ENCODE measurements at regions not wholly inside any gene's neighbourhood (a gene's known extent, or its start where the extent isn't known, plus 50 kb on each side); places are given as distances from the start of the nearest gene placed in this dataset.
"Not testable (repeated sequence)": the region's sequence is repeated elsewhere in the genome, so short reads cannot be mapped to it uniquely, and the experiment has no call there.

GRCh38 chr2:183465048-183465447 lies 340.8 kb downstream of the NUP35 start:
- no peak for DNase-seq

- no peak for DNase-seq
These were observed 350.9 kb downstream of the NUP35 start for GRCh38 chr2:183474912-183475695.

- no peak for DNase-seq
These were observed 352.2 kb downstream of the NUP35 start for GRCh38 chr2:183476490-183476889.

DNA sequence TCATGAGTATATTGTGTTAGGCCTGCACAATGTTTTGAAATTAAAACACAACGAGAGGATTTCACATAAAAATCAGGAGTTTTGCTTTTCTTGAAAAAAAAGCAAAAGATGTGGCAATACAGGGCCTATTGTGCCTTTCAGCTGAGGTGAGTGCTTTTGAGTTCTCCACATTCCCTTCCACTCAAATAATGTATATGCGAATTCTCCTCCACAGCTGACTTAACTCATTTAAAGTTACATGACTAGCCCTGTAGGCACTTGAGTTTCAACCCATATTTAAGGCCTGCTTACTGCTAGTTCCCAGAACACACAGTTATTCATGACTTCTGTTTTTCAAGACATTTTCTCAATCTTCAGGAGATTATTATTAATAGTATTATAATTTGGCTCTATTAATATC lies 353.1 kb downstream of the NUP35 start:
- no peak for DNase-seq

GRCh38 chr2:183478941-183479595 lies 354.8 kb downstream of the NUP35 start:
- not testable (repeated sequence) for DNase-seq

- DNase-seq: no peak
These were observed 363.1 kb downstream of the NUP35 start for GRCh38 chr2:183487326-183487725.

- no peak for DNase-seq
These were observed 364.2 kb downstream of the NUP35 start for GRCh38 chr2:183488421-183488820.

DNA sequence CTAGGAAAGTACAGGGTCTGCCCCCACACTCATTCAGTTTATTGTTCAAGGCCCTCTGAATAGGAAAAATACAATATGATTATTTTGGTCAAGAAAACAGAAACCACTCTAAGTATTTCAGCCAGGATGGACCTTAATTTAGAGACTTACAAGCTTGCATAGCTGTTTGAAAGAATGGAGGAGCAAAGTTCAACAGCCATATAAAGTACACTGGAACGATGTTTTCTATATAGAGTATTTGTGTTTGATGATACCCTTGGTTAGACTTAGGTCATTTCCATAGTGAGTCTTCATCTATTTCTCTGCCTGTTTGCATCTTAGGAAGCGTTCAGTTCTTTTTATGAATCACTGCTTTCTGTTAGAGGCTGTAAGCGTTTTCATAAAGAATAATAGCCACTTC lies 366.2 kb downstream of the NUP35 start:
- DNase-seq: no peak

DNA sequence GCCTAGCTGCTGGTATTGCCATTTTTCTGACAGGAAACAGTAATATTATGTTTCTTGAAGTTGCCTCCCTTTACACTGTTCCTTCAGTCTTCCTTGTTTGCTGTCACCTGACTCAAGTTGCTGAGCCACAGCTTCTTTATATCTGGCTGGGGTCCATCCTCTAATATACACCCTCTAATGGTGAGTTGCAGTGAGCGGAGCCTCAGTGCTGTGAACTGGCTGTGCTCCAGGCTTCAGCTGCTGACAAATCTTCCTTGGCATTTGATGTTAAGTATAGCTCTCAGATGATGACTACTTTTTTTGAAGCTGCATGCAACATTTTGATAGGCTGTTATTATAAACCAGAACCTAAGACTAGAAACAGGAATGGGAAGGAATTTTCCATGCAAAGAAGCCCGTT lies 366.7 kb downstream of the NUP35 start:
- no peak for DNase-seq

DNA sequence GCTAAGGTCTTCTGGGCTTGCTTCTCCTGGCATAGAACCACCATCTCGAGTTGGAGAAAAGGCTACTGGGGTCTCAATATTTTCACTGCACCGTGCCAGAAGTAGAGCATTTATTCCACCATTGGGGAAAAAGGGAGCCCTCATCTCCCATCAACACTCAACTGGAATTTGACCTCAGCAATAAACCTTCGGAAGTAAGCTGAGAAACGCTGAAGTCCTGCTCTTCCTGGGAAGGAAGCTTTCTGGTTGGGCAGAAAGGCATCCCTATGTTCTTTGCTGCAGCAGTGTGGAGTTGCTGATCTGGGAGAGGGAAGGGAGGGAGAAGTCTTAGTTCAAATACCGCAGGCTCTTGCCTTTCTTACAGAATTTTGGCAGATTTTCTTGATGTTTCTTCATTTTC lies 368.8 kb downstream of the NUP35 start:
- DNase-seq: no peak

GRCh38 chr2:183495079-183495478 lies 370.8 kb downstream of the NUP35 start:
- DNase-seq: no peak

GRCh38 chr2:183495589-183496267 lies 371.5 kb downstream of the NUP35 start:
- DNase-seq: no peak

DNA sequence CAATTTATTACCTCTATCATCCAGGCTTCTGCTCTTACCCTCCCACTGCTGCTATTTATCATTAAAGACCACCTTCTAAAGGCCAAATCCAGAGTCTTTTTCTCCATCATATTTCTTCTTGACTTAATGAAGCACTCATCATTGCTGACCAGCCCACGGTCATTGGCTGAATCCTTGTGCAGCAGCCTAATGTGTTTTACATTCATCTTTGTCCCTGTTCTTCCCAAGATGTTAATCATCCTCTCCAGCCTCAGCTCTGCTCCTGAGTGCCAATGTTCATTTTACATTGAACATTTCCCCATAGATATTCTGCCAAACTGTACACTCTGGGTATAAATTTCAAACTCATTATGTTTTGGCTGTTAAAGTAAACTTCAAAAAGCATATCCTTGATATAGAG lies 373.6 kb downstream of the NUP35 start:
- DNase-seq: no peak

- DNase-seq: no peak
These were observed 381.7 kb downstream of the NUP35 start for GRCh38 chr2:183505911-183506310.

GRCh38 chr2:183511154-183511553 lies 386.9 kb downstream of the NUP35 start:
- no peak for DNase-seq

- no peak for DNase-seq
These were observed 395.3 kb downstream of the NUP35 start for GRCh38 chr2:183519371-183520056.

DNA sequence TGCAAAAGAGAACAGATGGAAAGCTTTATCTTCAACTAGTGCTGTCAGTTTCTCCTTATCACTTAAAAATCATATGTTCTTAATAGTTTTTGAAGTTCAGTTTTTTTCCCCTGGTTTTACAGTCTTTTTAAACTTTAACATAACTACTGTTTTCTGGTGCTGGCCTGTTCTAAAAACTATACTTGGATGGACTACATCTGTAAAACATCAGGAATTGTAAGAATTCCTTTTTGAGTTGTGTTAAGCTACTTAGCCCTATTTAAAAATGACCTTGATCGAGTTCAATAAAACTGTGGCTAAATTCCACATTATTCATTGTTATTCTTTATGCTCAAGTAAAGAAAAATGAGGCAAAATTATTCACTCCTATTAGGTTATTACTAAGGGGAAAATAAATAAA lies 397.7 kb downstream of the NUP35 start:
- no peak for DNase-seq

- DNase-seq: no peak
These were observed 398.4 kb downstream of the NUP35 start for GRCh38 chr2:183522489-183523266.

GRCh38 chr2:183530333-183530901 lies 406.2 kb downstream of the NUP35 start:
- no peak for DNase-seq

DNA sequence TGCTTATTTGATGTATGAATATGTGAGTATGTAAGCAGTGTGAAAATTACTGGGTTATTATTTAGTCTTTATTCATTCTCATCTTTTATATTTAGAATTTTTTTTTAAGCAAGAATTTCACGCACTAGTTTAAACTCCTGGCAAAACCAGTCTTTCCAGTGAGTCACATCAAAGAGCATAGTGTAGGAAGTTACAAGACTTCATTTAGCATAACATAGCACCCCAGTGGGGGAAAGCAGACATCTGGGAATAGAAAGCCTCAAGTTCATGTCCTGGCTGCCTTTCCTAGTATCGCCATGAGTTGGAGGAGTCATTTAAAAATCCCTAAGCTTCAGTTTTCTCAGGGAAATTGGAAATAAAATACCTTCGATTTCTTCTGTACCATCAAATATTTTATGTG lies 408.3 kb downstream of the NUP35 start:
- DNase-seq: no peak

- DNase-seq: no peak
These were observed 408.8 kb downstream of the NUP35 start for GRCh38 chr2:183533021-183533420.

GRCh38 chr2:183536290-183536689 lies 412.0 kb downstream of the NUP35 start:
- DNase-seq: no peak
